ENCODE measurements at regions not wholly inside any gene's neighbourhood (a gene's known extent, or its start where the extent isn't known, plus 50 kb on each side); places are given as distances from the start of the nearest gene placed in this dataset.

- Histone ChIP-seq H2BK20ac (ENCODE audit: low read length) (no peak overlapping the region), H3K36me3 (ENCODE audit: control insufficient read depth in 2 of 4, insufficient read depth in 4 of 4, low read length in 3 of 4) (peaks cover 0 to 5% (median 2%) of the 10 kb centered on the region in 4 experiments; a peak in 3 of 8 replicates), H3K4me2 (ENCODE audit: insufficient read depth in 1 of 2, low read depth in 2 of 2, low read length in 2 of 2) (no peak overlapping the region), H2BK5ac (ENCODE audit: low read depth, low read length) (no peak overlapping the region), H3K4ac (replicated peaks; ENCODE audit: insufficient read length, low read depth, low read length) (no peak overlapping the region), H3K79me1 (ENCODE audit: low read depth, low read length) (no peaks in the 10 kb centered on the region), H3K23me2 (ENCODE audit: low read depth, low read length) (no peaks in the 10 kb centered on the region), H3K18ac (ENCODE audit: extremely low read depth, low read length) (no peak overlapping the region), H4K20me1 (replicated peaks in 1 of 2; ENCODE audit: control insufficient read depth in 1 of 2, insufficient read depth in 2 of 2, low read length in 2 of 2) (no peaks in the 10 kb centered on the region), H3K56ac (replicated peaks; ENCODE audit: insufficient read length, low read depth, low read length) (no peak overlapping the region), H3K4me3 (ENCODE audit: extremely low read depth in 1 of 4, insufficient read depth in 2 of 4, low read depth in 3 of 4, low read length in 4 of 4) (no peak overlapping the region), H4K91ac (replicated peaks; ENCODE audit: insufficient read length, low read length) (no peak overlapping the region), H3K9ac (replicated peaks in 1 of 4; ENCODE audit: extremely low read depth in 1 of 4, low read depth in 3 of 4, low read length in 3 of 4) (no peak overlapping the region), H3K4me1 (replicated peaks in 1 of 4; ENCODE audit: control insufficient read depth in 3 of 4, insufficient read depth in 4 of 4, low read length in 3 of 4) (no peaks in the 10 kb centered on the region), H2BK15ac (ENCODE audit: low read length) (no peak overlapping the region), H3K79me2 (ENCODE audit: control insufficient read depth in 1 of 2, insufficient read depth in 2 of 2, low read length in 2 of 2) (no peaks in the 10 kb centered on the region), H4K5ac (ENCODE audit: insufficient read length, low read depth, low read length) (no peak overlapping the region), H3K27me3 (replicated peaks in 1 of 4; ENCODE audit: control insufficient read depth in 3 of 4, extremely low read depth in 1 of 4, insufficient read depth in 3 of 4, low read length in 3 of 4) (no peaks in the 10 kb centered on the region), H3K14ac (ENCODE audit: insufficient read length) (no peak overlapping the region), H2AK5ac (ENCODE audit: low read depth, low read length) (no peak overlapping the region), H3K9me3 (ENCODE audit: insufficient read depth in 2 of 2, low read depth in 1 of 2, low read length in 1 of 2) (no peaks in the 10 kb centered on the region), H2BK120ac (replicated peaks; ENCODE audit: low read depth, low read length) (no peak overlapping the region), H2AFZ (ENCODE audit: low read length) (no peak overlapping the region), H3K27ac (ENCODE audit: low read depth, low read length) (no peak overlapping the region), H2BK12ac (ENCODE audit: low read depth, low read length) (no peak overlapping the region), H4K8ac (ENCODE audit: extremely low read depth, insufficient read depth, low read length) (no peak overlapping the region), H3K23ac (ENCODE audit: insufficient read length) (no peak overlapping the region)
- WGBS, 2 experiments (ENCODE audit: extremely low coverage in 1 of 2, insufficient coverage in 1 of 2, insufficient read length in 1 of 2, insufficient replicate concordance in 2 of 2, low coverage in 1 of 2, low lambda C conversion rate in 2 of 2, missing lambda C conversion rate in 1 of 2), result 75% methylated on average over 5 of the region's 5 CpGs; no CpG with 5 or more reads in 1 of the 2 experiments
- DNase-seq (ENCODE audit: low read depth in 1 of 2, low spot score in 2 of 2), result no peak
- FAIRE-seq, result peak; percentile 32
- POLR2A ChIA-PET (ENCODE audit: partially characterized antibody), result no interaction called here
- CTCF ChIA-PET (ENCODE audit: partially characterized antibody), result interaction anchor here (0.6 kb wide), 1 partner anchor 179 kb away, joined by 3 read pairs; no protein-coding TSS in a partner anchor
- TF ChIP-seq NANOG (IDR thresholded peaks at IDR 0.05; ENCODE audit: insufficient read depth, low read depth, low read length, poor library complexity, severe bottlenecking), result no peak
- no peak for TF ChIP-seq KDM1A (IDR thresholded peaks at IDR 0.05; ENCODE audit: borderline replicate concordance, low read length)
- TF ChIP-seq EP300 (IDR thresholded peaks at IDR 0.05; ENCODE audit: borderline replicate concordance in 1 of 2, low read depth in 2 of 2, low read length in 2 of 2), result no peak
- no peak for TF ChIP-seq POLR2AphosphoS5 (IDR thresholded peaks at IDR 0.05; ENCODE audit: low read depth, low read length)
- no peak for TF ChIP-seq CHD2 (IDR thresholded peaks at IDR 0.05; ENCODE audit: low read length)
- no peak for TF ChIP-seq EZH2 (IDR thresholded peaks at IDR 0.05; ENCODE audit: low read depth, low read length, severe bottlenecking)
- TF ChIP-seq CBX5 (IDR thresholded peaks at IDR 0.05; ENCODE audit: low read depth, low read length), result no peak
- TF ChIP-seq SP1 (IDR thresholded peaks at IDR 0.05; ENCODE audit: low read depth, low read length), result no peak
- TF ChIP-seq JUN (IDR thresholded peaks at IDR 0.05; ENCODE audit: low read depth, low read length), result no peak
- TF ChIP-seq CTBP2 (IDR thresholded peaks at IDR 0.05; ENCODE audit: borderline replicate concordance, insufficient read depth, insufficient read length, low read length), result no peak
- no peak for TF ChIP-seq RBBP5 (IDR thresholded peaks at IDR 0.05; ENCODE audit: borderline replicate concordance, low read depth, low read length)
- TF ChIP-seq SUZ12 (IDR thresholded peaks at IDR 0.05; ENCODE audit: low read length), result no peak
- TF ChIP-seq EGR1 (IDR thresholded peaks at IDR 0.05; ENCODE audit: borderline replicate concordance, low read depth, low read length), result no peak
- TF ChIP-seq CBX8 (IDR thresholded peaks at IDR 0.05; ENCODE audit: borderline replicate concordance, low read depth, low read length), result no peak
- TF ChIP-seq GABPA (IDR thresholded peaks at IDR 0.05; ENCODE audit: borderline replicate concordance, insufficient read depth, low read length), result no peak
Observed at GRCh38 chrX:113868177-113868576, 715.7 kb upstream of the HTR2C start.
